GM21576 (cell line): ENCODE measurements at regions not wholly inside any gene's neighbourhood (a gene's known extent, or its start where the extent isn't known, plus 50 kb on each side); places are given as distances from the start of the nearest gene placed in this dataset.

Source experiments
- ATAC-seq: cut with Tn5 transposase; IDR thresholded peaks from one replicate; pipeline ENCODE4 v1.9.1; 2021; ENCODE audit warnings: mild to moderate bottlenecking, moderate library complexity; ENCODE audit not compliant: unreplicated experiment

DNA sequence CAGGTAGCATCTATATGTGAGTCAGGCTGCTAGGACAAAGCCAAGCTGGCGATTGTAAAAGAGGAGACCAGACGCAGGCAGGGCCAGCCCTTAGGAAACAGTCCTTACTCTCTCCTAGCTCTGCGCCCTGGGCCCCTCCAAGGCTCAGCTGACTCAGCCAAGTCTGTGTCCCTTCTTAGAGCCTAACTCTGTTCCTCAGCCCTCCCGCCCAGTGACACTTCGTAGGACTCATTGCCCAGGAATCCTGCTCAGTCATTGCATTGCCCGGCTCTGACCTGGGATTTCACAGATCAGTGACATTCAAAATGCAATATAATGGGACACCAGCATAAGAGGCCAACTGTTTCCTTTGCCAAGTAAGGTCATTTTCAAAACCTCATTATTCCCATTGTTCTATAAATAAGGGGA, 244.2 kb downstream of the TLE3 start:
- ATAC-seq: no peak

DNA sequence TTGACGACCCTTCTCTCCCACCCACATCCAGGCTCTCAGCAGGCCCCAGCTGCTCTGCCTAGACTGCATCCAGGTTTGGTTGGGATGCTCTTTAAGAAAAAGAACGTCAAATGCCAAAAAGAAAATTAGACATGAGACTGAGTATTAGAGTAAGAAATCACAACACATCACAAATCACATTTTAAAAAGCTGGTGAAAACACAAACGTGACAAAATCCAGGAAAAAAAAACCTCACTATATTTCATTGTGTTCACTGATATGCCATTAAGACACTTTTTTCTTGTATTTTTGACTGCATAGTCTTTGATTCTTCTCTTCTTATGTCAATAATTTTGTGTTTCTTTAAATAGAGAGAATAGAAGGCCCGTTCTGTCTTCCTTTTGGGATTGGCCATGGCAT, 243.7 kb downstream of the TLE3 start:
- ATAC-seq: no peak

DNA sequence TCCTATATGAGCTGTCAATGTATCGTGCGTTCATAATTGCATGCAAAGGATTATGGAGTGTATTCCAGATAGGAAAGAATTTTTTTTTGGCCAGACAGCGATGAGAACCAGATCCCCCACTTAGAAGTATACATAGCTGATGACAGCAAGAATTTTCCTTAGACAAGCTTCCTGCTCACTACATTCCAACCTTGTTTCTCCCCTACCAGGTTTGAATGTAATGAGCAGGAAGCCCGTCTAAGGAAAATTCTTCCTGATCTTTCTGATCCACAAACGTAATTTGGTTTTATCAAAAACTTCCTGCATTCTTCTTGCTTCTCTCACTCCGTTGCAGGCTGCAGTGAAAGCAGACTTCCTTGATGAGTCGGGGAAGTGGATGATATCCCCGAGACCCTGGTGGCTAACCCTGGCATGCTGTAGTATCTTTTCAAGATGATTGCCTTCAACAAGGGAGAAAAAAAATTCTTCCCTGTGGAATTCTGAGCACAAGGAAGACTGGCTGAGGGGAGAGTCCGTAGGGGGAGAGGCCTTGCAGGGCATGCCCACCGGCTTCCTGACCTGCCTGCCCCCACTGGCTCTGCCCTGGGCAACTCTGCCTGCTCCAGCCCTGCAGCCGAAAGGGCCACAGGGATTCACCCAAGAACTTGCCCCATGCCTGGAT, 243.1 kb downstream of the TLE3 start:
- ATAC-seq: no peak

DNA sequence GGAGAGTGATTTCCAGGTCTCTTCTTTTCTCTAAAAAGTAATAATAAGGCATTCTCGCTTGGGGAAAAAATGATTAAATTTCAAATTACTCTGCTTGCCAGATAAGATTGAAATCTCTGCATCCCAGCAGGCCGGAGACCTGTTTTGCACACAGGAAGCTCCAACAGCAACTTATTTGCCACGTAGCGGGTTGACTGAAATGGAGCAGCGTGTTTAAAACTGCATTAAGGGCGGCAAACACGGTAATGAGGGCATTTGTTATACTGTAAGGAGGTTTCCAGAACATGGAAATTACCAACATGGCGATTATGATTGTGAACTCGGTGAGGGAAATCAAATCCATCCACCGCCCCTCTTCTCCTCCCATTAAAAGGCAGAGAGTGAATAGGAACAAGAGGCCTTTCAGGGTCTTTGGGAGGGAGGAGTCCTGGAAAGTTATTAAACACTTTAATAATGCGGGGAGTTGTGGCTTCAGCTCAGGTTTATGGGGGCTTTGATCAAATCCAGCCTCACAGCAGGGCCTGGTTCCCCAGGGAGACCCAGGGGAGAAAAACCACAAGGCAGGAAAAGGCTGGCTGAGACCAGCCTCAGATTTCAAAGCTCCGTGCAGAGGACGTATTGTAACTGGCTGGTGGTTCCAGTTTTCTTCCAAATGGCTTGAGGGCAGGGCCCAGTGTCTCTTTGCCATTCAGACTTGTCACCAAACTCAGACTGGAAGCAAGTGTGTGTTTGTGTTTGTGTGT, 242.3 kb downstream of the TLE3 start:
- no peak for ATAC-seq

DNA sequence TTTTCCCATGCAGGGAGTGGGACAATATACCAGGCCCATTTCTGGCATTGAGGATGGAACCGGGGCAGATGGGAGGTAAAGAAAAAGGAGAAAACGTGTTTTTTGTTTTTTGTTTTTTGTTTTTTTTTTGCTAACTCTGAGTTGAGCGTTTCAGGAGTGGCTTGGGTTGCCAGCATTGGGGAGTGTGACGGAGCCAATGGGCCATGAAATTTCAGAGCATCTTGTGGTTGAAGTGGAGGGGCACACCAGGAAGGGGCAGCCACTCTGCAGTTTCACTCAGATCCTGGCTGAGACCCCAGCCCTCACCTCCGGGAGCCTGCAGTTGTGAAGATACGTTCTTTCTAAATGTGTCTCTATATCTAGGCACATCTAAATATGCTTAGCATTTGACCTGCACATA, 240.5 kb downstream of the TLE3 start:
- no peak for ATAC-seq

DNA sequence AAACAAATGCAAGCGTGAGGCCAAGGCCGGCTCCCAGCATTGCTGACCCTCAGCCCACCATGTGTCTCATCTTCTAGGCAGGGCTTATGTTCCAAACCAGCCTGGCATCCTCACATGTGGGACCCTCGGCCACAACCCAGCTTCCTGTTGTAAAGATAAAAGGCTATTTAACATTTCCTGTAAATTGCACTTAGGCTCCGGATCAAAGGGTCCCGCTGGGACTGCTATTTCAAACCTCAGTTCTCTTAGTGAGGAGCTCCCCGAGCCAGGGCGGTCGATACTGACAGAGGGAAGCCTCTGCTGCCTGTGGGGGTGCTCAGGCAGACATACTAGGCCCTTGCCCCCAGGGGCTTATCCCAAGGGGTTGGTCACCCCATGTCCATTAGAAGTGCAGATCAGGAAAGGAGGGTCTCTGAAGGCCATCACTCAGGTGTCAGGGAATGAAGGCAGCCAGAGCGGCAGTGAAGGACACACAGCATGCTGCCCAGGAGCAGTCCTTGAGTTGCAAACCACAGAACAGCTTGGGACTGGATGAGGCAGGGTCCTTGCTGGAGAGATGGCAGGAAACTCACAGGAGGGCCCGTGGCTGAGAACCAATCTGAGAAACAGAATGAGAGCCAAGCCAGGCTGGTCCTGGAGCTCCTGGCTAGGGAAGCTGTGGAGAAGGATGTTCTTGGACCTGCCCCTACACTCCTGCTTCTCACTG, 239.9 kb downstream of the TLE3 start:
- ATAC-seq: no peak

DNA sequence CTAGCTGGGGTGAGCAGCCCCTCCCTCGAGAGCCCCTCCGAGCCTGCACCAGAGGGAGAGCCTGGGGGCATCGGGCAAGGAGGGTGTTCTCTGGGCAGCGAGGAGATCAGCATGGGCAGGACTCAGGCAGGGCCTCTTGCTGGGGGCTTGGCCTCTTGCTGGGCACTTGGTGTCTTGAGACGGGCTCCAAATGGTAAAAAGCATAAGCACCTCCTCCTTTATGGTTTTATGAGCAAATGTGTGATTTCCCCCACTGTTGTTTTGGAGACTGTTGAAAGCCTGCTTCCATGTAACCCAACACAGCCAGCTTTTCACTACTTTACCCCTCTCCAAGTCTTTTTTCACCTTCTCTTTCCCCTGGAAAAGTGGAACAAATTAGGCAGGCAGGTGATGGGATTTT, 239.3 kb downstream of the TLE3 start:
- no peak for ATAC-seq

DNA sequence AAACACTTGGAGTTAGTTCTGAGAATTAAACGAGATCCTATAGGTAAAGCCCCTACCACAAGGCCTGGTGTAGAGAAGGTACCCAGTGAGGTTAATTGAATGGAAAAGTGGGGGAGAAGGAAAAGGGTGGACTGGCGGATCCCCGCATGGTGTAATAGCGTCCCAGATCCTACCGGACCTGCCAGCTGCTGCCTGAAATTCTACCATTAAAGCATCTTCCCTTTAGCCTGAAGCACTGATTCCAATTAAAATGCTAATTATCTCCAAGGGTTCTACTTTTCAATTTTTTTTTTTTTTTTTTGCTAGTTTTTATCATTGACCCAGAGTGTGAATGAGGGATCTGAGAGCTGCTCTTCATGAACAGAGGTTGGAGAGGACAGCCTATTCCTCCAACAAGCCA, 237.9 kb downstream of the TLE3 start:
- ATAC-seq: no peak

DNA sequence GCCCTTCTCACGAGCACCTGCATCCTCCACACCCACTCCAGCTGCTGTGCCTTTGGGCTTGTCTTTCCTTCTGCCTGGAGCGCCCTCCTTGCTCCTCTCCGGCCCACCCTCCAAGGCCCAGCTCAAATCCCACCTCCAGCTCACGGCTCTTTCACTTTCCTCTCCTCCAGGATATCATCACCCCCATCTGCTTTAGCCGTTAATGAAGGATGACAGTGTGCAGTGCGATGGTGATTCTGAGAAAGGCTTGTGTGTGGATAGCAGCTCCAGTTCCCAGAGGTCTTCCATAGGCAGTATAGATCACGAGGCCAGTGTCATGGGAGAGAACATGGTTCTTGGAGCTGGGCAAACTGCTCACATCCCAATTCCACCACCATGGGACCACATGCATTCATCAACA, 237.4 kb downstream of the TLE3 start:
- ATAC-seq: no peak

DNA sequence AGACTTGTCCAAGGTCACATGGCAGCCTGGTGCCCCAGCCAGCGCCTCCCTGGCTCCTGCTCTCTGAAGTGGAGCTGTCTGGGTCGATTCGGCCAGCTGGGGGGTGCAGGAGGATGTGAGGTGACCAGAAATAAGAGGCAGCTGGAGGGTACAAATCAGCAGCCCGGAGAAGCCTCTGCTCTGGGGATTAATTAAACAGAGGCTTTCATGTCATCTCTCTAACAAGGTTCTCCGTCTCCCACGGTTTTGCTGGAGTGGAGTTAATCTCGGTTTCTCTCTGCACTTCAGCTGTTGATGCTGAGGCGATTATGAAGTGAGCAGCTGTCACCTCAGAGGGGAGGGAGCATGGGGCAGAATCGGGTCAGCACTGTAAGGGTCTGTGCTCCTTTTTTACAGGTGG, 236.8 kb downstream of the TLE3 start:
- no peak for ATAC-seq

DNA sequence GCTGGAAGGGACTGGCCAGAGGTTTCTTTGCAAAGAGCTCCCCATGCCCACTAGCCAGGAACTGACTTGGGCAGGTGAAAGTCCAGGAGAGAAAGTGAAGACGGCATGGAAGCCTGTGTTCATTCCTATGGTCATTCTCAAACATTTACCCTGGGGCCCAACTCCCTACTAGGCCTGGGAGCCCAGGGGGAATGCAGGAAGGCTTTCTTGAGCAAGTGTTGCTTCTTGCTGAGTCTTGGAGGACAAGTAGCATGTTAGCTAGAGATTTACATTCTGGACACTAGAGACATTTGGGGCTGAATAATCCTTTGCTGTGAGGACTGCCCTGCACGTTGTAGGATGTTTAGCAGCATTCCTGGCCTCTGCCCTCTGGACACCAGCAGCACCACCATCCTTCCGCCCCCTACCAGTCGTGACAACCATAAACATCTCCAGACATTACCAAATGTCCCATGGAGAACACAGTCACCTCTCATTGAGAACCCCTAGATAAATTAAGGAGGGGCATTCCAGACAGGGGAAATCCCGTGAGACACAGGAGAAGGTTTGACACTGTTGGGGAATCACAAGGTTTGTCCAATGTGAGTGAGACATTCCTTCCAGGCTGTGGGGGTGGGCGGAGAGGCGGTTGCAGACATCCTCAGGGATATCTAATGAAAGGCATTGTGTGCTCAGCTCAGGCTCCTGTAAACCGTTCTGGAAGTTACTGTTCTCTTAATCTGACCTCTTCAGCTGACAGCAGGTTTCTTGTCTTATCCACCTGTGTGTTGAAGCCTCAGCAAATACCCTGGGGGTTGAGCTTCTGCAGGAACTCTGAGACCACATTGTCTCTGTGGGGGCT, 236.2 kb downstream of the TLE3 start:
- ATAC-seq: no peak

DNA sequence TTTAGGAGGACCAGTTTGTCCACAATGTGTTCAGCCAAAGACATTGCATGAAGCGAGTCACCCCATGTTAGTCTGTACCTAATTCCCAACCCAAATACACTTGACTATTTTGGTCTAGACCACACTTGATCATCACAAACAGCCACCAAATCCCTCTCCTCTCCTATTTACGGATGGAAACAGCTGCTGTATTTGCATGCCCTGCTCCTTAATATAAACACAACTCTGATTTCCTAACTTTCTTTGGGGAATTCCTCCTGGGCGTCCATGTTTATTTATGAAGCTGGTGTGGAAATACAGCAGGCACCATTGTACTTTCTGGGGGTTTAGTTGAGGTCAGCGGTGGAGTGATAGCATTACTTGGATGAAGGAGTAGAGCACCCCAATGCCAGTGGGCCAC, 235.2 kb downstream of the TLE3 start:
- no peak for ATAC-seq

DNA sequence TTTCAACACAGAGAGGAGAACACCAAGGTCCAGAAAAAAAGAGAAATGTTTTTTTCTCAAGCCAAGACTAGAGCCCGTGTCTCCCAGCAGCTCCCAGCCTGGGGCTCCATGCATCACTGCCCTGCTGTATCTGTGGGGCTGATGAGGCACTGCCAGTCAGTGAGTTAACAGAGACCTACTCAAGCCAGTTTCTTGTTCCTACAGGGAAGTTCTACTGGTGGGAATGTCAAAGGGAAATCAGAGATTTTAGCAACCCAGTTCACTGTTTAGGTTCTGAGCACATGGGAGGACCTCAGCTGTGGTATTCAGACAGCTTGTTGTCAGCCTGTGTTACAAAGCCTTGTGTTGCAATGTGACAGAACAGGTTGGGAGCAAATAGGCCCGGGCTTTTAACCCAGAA, 234.3 kb downstream of the TLE3 start:
- no peak for ATAC-seq

DNA sequence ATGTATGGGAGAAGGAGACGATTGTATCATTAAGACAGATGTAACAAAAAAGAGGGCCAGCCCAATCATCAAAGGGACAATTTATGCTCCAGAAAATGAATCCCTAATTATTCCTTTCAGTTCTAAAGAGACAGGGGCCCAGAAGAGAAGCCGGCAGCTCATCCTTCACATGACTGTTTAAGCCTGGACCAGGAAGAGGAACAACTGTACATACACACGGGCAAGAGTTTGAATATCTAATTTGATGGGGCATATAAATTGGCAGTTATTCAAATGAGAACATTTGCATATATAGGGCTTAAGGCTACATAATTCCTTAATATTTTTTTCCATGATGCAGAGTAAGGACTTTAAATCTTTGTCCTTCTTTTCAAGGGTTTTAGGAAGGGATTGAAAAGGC, 232.3 kb downstream of the TLE3 start:
- ATAC-seq: no peak

DNA sequence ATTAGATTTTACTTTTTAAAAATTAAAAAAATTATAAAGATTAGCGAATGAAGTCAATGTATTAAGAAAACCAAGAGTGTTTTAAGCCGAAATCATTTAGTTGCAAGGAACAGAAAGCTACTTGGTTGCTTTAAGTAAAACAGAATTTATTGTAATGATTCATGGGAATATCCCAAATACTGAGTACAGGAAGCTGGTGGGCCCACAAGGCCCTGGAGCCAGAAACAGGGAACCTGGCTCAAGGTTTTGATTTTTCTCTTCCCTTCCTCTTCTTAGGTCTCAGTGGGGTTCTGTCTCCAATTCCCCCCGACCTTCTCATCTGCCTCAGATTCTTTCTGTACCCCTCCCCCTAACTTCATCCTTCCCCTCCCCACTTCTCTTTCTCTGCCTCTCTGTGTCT, 229.0 kb downstream of the TLE3 start:
- no peak for ATAC-seq

DNA sequence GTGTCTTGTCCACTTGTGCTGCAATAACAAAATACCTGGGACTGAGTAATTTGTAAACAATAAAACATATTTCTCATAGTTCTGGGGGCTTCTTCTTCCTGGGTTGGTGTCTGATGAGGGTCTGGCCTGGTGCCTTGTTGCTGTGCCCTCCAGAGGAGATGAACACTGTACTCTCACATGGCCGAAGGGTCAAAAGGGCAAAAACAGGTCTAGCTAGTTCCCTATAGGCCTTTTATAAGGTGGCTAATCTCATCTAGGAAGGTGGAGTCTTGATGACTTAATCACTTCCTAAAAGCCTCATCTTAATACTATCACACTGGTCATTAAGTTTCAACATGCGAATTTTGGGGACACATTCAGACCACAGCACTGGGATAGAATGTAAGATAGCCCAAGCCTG, 228.4 kb downstream of the TLE3 start:
- no peak for ATAC-seq

DNA sequence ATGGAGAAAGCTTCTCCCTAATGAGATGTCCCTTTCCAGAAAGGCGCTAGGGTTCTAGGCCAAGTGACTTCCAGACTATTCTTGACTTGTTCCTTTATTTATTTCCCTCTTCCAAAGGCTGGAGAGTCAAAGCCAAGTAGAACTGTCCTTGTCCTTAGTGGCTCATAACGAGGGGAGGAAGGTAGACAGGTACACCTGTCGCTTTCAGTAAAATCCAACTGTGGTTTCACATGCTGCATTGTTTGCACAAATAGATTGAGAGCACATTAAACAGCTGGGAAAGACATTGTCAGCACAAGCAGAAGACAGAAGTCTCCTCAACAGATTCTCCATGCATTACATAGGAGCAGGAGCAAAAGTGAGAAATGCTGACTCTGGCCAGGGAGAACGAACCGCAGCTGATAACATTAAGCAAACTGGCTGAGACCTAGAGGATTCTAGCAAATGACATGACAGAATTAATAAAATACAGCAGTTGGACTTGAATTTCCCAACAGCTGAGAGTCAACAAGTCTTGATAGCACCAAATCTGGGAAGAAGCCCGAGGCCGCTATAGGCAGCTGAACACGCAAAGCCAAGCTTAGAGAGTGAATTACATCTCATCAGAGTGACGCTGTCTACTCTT, 227.7 kb downstream of the TLE3 start:
- ATAC-seq: no peak

DNA sequence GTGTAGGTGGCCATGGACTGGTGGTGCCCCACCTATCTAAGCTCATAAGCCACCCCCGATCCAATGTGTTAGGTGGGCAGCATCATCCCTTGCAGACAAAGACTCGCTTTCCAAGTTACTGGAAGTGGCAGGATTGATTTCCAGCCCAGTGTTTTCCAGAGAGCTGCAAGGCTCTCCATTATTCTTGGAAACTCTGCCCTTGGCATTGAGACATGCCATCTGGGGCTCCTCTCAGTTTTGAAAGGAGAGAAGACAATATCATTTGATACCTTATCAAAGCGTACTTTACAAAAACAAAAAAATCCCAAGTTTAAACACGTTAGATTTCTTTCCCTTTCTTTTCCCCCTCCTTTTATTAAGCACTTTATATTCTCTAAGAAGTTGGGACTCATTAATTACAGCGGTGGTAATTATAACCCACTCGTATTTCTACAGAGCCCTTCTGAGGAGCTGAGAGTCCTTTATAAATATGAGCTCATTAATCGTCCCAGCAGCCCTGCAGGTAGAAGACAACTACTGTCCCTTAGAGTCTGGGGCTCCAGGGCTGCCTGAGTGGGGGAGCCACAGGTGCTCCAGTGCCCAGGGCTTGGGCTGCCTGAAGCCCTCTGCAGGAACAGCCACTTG, 226.1 kb downstream of the TLE3 start:
- ATAC-seq: no peak

DNA sequence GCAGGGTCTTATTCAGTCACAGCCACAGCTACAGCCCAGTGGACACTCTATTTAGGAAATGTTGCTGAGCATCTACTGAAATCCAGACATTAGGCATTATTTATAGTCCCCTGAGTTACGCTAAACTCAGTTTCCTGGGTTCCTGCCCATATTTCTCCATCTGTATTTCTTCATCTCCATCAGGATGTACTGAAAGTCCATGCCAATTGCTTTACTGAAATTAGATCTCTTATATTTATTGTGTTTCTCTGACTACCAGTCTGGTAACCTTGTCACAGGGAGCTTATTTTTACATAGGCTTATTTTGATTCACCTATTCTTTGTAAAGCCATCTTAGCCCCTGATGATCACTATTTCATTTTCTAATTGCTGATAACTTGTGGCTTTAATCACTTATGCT, 223.9 kb downstream of the TLE3 start:
- ATAC-seq: no peak

DNA sequence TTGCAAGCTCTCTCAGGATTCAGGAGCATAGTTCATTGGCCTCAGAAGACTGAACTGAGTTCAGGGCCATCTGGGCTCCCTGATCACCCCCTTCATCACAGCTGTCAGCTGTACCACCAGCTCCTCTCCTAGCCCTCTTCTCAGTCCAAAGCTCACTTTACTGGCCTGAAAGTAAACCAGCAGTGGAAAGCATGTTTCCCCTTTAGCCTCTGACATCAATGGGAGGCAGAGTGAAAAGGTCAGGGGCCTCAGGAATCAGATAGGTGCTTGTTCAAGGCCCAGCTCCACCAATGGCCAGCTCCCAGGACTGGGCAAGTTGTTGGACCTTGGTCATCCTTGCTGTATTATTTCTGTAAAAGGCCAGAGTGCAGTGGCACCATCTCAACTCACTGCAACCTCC, 223.4 kb downstream of the TLE3 start:
- ATAC-seq: no peak
